ENCODE measurements at regions not wholly inside any gene's neighbourhood (a gene's known extent, or its start where the extent isn't known, plus 50 kb on each side); places are given as distances from the start of the nearest gene placed in this dataset.

- DNase-seq = no peak
These were observed 377.7 kb upstream of the AGTR1 start for GRCh38 chr3:148319960-148320359.

- DNase-seq = no peak
These were observed 368.0 kb upstream of the AGTR1 start for GRCh38 chr3:148329481-148330235.

- no peak for DNase-seq
These were observed 367.2 kb upstream of the AGTR1 start for GRCh38 chr3:148330542-148330941.

GRCh38 chr3:148331081-148331846, 366.4 kb upstream of the AGTR1 start:
- DNase-seq = no peak

GRCh38 chr3:148332509-148332908, 365.2 kb upstream of the AGTR1 start:
- no peak for DNase-seq

- no peak for DNase-seq
These were observed 364.6 kb upstream of the AGTR1 start for GRCh38 chr3:148333091-148333490.

- no peak for DNase-seq
These were observed 362.1 kb upstream of the AGTR1 start for GRCh38 chr3:148335612-148336011.

- no peak for DNase-seq
These were observed 354.3 kb upstream of the AGTR1 start for GRCh38 chr3:148343416-148343815.

- DNase-seq = no peak
These were observed 353.2 kb upstream of the AGTR1 start for GRCh38 chr3:148344521-148344920.

GRCh38 chr3:148360051-148360450, 337.7 kb upstream of the AGTR1 start:
- no peak for DNase-seq

- DNase-seq = peak in 1 of 2 experiments; percentile 17
These were observed 330.8 kb upstream of the AGTR1 start for GRCh38 chr3:148366743-148367410.

GRCh38 chr3:148367756-148368155, 329.9 kb upstream of the AGTR1 start:
- no peak for DNase-seq

GRCh38 chr3:148369381-148369780, 328.3 kb upstream of the AGTR1 start:
- DNase-seq = no peak

- no peak for DNase-seq
These were observed 325.4 kb upstream of the AGTR1 start for GRCh38 chr3:148372206-148372875.

- no peak for DNase-seq
These were observed 323.7 kb upstream of the AGTR1 start for GRCh38 chr3:148373961-148374360.

- peak in 1 of 2 experiments; percentile 59 for DNase-seq
These were observed 317.8 kb upstream of the AGTR1 start for GRCh38 chr3:148379763-148380382.

- DNase-seq = no peak
These were observed 316.7 kb upstream of the AGTR1 start for GRCh38 chr3:148381051-148381450.

- no peak for DNase-seq
These were observed 307.8 kb upstream of the AGTR1 start for GRCh38 chr3:148389916-148390315.

GRCh38 chr3:148395821-148396220, 301.9 kb upstream of the AGTR1 start:
- DNase-seq = no peak

- no peak for DNase-seq
These were observed 296.9 kb upstream of the AGTR1 start for GRCh38 chr3:148400754-148401153.

GRCh38 chr3:148408667-148409066, 289.0 kb upstream of the AGTR1 start:
- no peak for DNase-seq

- no peak for DNase-seq
These were observed 277.5 kb upstream of the AGTR1 start for GRCh38 chr3:148420242-148420641.
